Activated naive CD4-positive, alpha-beta T cell treated with anti-CD3 and anti-CD28 coated beads, Interleukin-2, amount 50 U/mL, for 24 hours (primary cell): ENCODE measurements at regions not wholly inside any gene's neighbourhood (a gene's known extent, or its start where the extent isn't known, plus 50 kb on each side); places are given as distances from the start of the nearest gene placed in this dataset.

ENCODE experiments used
- H3K27ac Mint-ChIP-seq: one replicate; pipeline ENCODE4 v1.8.0; 2021; ENCODE audit warnings: mild to moderate bottlenecking, mixed read lengths
- H3K27me3 Mint-ChIP-seq: one replicate; pipeline ENCODE4 v1.8.0; 2021; ENCODE audit warnings: mixed read lengths
- H3K36me3 Mint-ChIP-seq: one replicate; pipeline ENCODE4 v1.8.0; 2021; ENCODE audit warnings: mixed read lengths
- H3K4me1 Mint-ChIP-seq: one replicate; pipeline ENCODE4 v1.8.0; 2021; ENCODE audit warnings: mixed read lengths
- H3K4me3 Mint-ChIP-seq: one replicate; pipeline ENCODE4 v1.8.0; 2021; ENCODE audit warnings: mild to moderate bottlenecking, mixed read lengths
- H3K9me3 Mint-ChIP-seq: one replicate; pipeline ENCODE4 v1.8.0; 2021; ENCODE audit warnings: mixed read lengths

DNA sequence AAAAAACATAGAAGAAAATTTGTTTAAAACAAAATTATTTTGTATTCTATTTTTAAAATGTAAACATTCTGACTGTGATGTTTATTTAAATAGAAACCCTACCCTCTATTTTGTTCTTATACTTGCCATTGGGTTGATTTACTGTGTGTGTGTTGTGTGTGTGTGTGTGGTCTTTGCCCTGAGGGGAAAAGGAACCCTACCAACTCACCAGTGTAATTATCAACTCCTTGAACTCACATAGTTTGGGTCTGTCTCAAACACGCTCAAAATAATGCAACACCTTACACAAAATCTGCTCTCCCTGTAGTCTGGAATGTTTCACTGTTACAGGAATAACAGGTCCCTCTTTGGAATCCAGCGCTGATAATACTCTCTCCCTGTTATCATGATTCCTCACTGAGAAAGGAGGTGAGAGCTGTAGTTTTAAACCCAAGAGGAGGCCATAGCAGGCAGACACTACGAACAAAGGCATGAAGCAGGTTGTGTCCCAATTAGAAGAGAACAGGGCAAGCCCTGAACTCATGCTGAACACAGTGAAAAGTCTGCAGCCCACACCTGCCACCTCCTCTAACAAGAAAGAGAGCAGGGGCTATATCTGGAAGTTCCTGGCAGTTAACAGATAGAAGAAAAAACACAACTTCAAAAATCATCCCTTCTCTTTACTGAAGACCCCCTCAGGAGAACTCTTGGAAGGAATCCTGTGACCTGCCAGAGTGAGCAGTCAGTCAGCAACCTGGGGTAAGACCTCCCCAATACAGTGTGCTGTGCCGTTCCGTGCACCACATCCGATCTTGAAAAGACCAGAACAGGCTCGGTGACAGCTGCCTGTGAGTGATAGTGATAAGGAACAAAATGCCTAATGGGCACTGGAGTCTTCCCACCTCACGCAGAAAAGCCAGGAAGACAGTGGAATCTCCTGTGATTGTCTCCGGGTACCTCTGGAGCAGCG, 608.1 kb upstream of the ADAMTS16 start:
- no peak overlapping the region for H3K27ac Mint-ChIP-seq
- H3K27me3 Mint-ChIP-seq, result no peaks in the 10 kb centered on the region
- no peaks in the 10 kb centered on the region for H3K36me3 Mint-ChIP-seq
- H3K4me3 Mint-ChIP-seq, result no peak overlapping the region
- no peaks in the 10 kb centered on the region for H3K4me1 Mint-ChIP-seq
- H3K9me3 Mint-ChIP-seq, result no peaks in the 10 kb centered on the region

DNA sequence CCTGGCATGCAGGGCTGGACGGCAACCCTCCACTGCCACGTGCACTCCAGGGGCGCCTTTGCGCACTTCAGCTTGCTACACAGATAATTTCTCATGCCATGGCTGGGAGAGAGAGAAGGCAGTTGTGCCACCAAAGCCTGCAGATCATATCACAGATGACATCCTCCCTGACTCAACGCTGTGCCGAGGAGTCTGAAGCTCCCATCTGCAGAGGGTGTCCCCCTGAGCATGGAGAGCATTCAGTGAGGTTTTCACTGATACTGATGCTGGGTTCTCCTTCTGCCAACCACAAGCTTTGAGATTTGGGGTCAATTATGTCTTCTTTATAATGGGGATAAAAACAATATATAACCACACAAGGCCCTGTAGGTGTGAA, 607.4 kb upstream of the ADAMTS16 start:
- Mint-ChIP-seq H3K9me3 (no peaks in the 10 kb centered on the region), H3K36me3 (no peaks in the 10 kb centered on the region), H3K4me1 (no peaks in the 10 kb centered on the region), H3K27me3 (no peaks in the 10 kb centered on the region), H3K27ac (no peak overlapping the region), H3K4me3 (no peak overlapping the region)

DNA sequence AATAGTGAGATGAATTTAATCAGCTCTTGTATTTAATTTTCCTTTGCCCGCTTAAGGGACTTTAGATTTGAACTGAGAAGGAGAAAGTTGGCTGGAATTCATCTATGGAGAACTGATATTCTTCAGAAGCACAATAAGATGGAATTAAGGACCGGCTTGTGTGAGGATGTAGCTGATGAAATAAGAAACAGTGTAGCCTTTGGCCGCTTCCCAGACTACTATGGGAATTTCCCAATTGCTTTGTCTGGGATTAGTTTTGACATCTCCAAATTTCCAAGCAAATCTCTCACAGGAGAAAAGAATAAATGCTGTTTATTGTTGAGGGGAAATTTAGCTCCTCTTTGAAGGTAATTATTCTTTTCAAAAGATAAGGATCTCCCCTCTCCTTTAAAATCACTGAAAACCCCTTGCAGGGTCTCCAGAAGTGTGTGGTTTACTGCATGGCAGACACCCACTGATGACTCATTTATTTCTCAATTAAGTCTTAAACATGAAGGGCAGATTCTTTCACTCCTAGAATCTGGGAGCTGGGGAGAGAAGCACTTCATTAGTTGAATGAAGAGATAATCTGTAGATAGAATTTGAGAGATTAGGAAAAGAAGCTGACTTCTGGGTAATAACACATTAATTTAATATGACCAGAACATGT, 606.5 kb upstream of the ADAMTS16 start:
- H3K9me3 Mint-ChIP-seq, result no peaks in the 10 kb centered on the region
- no peaks in the 10 kb centered on the region for H3K27me3 Mint-ChIP-seq
- no peaks in the 10 kb centered on the region for H3K36me3 Mint-ChIP-seq
- H3K27ac Mint-ChIP-seq, result no peak overlapping the region
- no peaks in the 10 kb centered on the region for H3K4me1 Mint-ChIP-seq
- H3K4me3 Mint-ChIP-seq, result no peak overlapping the region

DNA sequence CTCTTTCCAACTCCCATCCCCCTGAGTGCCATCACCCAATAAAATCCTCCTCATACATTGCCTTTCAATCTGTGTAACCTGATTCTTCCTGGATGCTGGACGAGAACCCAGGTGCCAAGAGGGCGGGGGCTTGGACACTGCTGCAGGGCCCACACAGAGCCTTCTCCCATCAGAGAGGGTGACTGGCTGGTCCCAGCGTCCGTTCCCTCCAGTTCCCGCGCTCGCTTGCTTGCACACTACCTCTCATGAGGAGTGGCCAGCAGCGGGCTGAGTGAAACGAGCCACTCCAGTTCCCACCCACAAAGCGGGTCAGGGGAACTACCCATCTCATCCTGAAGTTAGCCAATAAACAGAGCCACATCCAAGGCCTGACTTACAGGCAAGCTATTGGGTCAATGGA, 602.6 kb upstream of the ADAMTS16 start:
- Mint-ChIP-seq H3K9me3 (no peaks in the 10 kb centered on the region), H3K4me1 (no peaks in the 10 kb centered on the region), H3K36me3 (no peaks in the 10 kb centered on the region), H3K27me3 (no peaks in the 10 kb centered on the region), H3K27ac (no peak overlapping the region), H3K4me3 (no peak overlapping the region)

DNA sequence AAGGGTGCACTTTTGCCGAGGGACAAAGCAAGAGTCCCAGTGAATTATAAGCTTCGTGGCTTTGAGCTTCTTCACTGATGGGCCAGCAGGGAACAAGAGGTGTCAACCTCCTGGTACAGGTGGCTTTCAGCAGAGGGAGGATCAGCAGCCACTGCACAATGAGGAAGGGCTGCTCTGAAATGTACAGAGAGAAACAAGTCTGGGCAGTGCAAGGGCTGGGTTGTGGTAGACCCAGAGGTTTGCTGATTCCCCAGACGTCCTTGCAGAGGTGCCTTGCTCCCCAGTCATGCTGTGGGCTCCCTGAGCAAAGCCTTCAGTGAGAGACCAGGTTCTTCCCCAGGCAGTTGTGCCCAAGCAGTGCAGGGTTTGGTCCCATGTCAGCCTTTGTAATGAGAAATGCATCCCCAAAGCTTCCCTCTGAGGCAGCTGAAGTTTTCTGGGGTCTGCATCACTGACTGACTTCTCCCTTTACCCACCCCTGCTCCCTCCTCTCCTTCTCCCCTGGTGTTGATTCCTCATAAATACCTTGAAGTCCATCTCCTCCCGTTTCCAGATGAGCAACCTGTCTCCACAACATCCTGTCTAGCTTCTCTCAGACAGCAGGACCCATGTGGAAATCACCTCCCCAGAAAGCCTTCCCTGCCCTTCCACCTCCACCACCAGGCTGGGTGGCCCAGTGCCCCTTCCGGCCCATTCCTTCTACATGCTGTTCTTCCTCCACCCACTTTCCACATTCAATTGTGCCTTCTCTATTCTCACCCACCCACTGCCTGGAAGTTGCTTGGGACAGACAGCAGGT, 599.6 kb upstream of the ADAMTS16 start:
- Mint-ChIP-seq H3K9me3 (no peaks in the 10 kb centered on the region), H3K4me3 (no peak overlapping the region), H3K27ac (no peak overlapping the region), H3K4me1 (no peaks in the 10 kb centered on the region), H3K27me3 (no peaks in the 10 kb centered on the region), H3K36me3 (no peaks in the 10 kb centered on the region)

DNA sequence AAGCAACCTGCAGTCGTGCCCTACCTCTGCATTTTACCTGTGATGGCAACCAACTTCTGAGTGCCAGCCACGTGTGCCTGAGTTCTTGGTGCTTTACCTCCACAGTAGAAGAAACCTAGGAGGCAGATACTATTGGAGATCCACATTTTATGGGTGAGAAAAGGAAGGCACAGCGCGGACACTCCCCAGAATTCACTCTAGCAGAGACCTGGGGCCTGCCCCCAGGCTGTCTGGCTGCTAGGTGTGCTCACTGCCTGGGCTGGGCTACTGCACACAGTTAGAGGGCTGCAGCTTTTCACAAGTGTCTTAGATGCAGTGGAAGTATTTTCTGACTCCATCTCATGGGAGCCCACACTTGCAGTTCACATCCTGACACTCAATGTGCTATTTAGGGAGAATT, 598.8 kb upstream of the ADAMTS16 start:
- no peak overlapping the region for H3K4me3 Mint-ChIP-seq
- H3K36me3 Mint-ChIP-seq, result no peaks in the 10 kb centered on the region
- H3K9me3 Mint-ChIP-seq, result no peaks in the 10 kb centered on the region
- H3K27me3 Mint-ChIP-seq, result no peaks in the 10 kb centered on the region
- no peaks in the 10 kb centered on the region for H3K4me1 Mint-ChIP-seq
- H3K27ac Mint-ChIP-seq, result no peak overlapping the region

DNA sequence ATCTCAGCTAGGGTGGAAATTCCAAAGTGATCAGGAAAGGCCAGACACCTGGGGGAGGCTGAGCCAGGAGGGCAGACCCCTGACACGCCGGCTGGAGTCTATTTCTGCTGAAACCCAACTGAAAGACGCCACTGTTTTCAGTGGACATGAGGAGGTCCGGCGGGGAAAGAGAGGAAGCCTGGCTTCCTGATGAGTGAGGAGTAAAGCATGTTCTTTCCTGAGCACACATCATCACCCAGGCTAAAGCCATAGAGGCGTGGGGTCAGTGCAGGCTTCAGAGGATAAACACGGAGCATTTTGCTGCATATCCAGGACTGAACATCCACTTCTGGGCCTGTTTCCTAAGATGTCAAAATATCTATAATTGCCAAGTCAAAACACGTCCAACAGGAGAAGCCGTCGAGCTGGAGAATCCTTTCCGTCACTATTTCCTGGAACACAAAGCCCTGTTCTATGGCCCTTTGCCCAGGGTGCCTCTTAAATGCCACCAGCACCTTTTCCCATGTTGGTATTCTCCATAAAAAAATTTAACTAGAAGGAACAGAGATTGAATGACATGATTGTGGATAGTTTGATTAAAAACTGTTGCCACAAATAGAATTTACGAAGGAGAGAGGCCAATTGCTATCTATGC, 597.9 kb upstream of the ADAMTS16 start:
- Mint-ChIP-seq H3K27ac (no peak overlapping the region), H3K4me1 (no peaks in the 10 kb centered on the region), H3K27me3 (no peaks in the 10 kb centered on the region), H3K36me3 (no peaks in the 10 kb centered on the region), H3K4me3 (no peak overlapping the region), H3K9me3 (no peaks in the 10 kb centered on the region)

DNA sequence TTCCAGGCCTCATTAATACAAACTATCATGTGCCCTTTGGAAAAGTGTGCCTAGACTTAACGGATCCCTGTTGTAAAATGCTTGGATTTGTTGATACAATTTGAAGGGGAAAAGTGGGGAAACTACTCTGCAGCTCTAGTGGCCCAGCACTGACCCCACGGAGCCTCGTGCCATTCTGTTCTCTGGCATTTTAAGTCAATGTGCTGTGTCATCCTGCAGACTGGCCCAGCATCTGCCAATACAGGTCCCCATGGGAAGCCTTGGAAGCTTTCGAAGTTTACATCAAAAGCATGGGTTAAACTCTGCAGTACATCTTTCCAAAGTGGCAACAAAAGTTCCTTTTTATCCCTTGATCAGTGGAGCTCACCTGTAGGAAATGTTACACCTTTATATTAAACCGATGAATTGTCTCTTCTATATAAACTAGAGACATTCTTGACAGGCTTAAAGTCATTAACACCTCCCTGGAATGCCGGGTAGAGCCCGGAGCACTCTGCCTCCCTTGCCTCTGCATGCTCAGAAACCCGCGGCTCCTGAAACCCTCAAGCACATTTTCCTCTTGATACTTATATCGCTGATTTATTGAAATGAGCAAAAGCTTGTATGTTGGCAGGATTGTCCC, 596.0 kb upstream of the ADAMTS16 start:
- H3K9me3 Mint-ChIP-seq, result no peaks in the 10 kb centered on the region
- H3K36me3 Mint-ChIP-seq, result no peaks in the 10 kb centered on the region
- no peaks in the 10 kb centered on the region for H3K4me1 Mint-ChIP-seq
- H3K27ac Mint-ChIP-seq, result no peak overlapping the region
- H3K27me3 Mint-ChIP-seq, result no peaks in the 10 kb centered on the region
- no peak overlapping the region for H3K4me3 Mint-ChIP-seq

DNA sequence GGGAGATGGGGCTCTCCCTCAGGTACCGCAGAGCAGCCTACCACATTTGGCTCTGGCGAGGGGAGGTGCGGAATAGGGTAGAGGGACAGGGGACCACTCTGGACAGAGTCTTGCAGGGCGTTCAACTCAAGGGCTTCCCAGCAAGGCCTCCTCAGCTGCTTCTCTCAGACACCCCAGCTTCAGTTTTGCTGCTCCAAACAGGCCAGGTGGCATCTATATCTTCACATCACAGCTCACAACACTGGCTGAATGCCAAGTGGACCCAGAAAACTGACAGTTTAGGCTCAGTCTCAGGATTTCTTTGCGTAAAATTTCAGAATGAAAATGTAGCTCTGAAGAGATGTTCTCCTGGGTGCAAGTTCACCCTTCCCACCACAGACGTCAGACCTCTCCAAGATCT, 592.6 kb upstream of the ADAMTS16 start:
- Mint-ChIP-seq H3K27me3 (no peaks in the 10 kb centered on the region), H3K36me3 (no peaks in the 10 kb centered on the region), H3K4me3 (no peak overlapping the region), H3K27ac (no peak overlapping the region), H3K9me3 (no peaks in the 10 kb centered on the region), H3K4me1 (no peaks in the 10 kb centered on the region)

DNA sequence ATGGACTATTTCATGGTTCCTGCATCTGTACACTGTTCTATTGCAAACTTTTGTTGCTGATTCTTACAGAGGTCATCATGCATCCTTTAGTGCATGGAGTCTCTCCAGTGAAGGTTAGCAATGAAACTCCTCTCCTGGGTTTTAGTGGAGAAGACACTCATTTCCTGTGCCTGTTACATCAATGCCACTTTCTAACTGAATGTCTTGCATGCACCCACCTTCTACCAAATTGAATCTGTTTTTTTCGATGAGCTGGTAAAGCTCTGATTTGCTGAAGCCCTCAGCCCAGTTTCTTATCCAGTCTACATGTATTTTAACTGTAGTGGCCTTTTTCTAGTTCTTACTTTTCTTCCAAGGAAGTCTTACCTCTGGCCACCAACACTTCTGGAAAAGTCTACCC, 591.8 kb upstream of the ADAMTS16 start:
- H3K36me3 Mint-ChIP-seq, result no peaks in the 10 kb centered on the region
- H3K9me3 Mint-ChIP-seq, result no peaks in the 10 kb centered on the region
- no peaks in the 10 kb centered on the region for H3K27me3 Mint-ChIP-seq
- no peaks in the 10 kb centered on the region for H3K4me1 Mint-ChIP-seq
- H3K27ac Mint-ChIP-seq, result no peak overlapping the region
- no peak overlapping the region for H3K4me3 Mint-ChIP-seq

DNA sequence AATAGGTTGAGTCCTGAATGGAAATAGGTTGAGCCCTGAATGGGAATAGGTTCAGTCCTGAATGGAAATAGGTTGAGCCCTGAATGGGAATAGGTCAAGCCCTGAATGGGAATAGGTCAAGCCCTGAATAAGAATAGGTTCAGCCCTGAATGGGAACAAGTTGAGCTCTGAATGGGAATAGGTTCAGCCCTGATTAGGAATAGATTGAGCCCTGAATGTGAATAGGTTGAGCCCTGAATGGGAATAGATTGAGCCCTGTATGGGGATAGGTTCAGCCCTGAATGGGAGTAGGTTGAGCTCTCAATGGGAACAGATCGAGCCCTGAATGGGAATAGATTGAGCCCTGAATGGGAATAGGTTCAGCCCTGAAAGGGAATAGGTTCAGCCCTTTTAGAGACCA, 590.8 kb upstream of the ADAMTS16 start:
- no peak overlapping the region for H3K27ac Mint-ChIP-seq
- no peaks in the 10 kb centered on the region for H3K27me3 Mint-ChIP-seq
- H3K9me3 Mint-ChIP-seq, result no peaks in the 10 kb centered on the region

DNA sequence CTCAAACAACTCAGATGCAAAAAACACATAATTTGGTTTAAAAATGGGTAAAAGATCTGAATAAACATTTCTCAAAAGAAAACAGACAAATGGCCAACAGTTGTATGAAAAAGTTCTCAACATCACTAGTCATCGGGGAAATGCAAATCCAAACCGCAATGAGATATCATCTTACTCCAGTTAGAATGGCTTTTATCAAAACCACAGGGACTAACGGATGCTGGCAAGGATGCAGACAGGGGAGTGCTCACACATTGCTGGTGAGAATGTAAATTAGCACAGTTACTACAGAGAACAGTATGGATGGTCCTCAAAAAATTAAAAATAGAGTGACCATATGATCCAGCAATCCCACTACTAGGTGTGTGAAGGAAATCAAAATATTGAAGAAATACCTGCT, 589.1 kb upstream of the ADAMTS16 start:
- H3K36me3 Mint-ChIP-seq, result no peaks in the 10 kb centered on the region
- no peak overlapping the region for H3K27ac Mint-ChIP-seq
- no peaks in the 10 kb centered on the region for H3K9me3 Mint-ChIP-seq
- H3K4me3 Mint-ChIP-seq, result no peak overlapping the region
- H3K27me3 Mint-ChIP-seq, result no peaks in the 10 kb centered on the region
- no peaks in the 10 kb centered on the region for H3K4me1 Mint-ChIP-seq

More for the DNA sequence above, 590.8 kb upstream of the ADAMTS16 start:
- Mint-ChIP-seq H3K36me3 (no peaks in the 10 kb centered on the region), H3K4me3 (no peak overlapping the region), H3K4me1 (no peaks in the 10 kb centered on the region)

DNA sequence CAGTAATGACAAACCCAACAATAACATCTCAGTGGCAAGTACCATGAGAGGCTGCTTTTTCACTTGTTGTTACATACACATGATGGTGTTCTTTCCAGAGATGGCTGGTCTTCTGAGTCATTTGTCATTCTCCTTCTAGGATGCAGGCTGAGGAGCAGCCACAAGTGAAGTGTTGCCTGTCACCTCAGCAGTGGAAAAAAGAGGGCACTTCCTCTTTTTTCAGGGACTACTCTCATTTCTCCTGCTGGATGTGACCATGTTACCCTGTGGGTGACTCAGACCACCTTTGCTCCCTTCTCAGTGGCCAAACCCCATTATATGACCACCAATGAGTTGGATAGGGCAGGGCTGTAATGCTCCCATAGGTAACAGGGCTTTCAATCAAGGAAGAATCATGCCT, 587.0 kb upstream of the ADAMTS16 start:
- H3K27me3 Mint-ChIP-seq, result no peaks in the 10 kb centered on the region
- H3K4me3 Mint-ChIP-seq, result no peak overlapping the region
- peaks cover 5% of the 10 kb centered on the region for H3K9me3 Mint-ChIP-seq
- H3K4me1 Mint-ChIP-seq, result no peaks in the 10 kb centered on the region
- H3K36me3 Mint-ChIP-seq, result no peaks in the 10 kb centered on the region
- H3K27ac Mint-ChIP-seq, result no peak overlapping the region

DNA sequence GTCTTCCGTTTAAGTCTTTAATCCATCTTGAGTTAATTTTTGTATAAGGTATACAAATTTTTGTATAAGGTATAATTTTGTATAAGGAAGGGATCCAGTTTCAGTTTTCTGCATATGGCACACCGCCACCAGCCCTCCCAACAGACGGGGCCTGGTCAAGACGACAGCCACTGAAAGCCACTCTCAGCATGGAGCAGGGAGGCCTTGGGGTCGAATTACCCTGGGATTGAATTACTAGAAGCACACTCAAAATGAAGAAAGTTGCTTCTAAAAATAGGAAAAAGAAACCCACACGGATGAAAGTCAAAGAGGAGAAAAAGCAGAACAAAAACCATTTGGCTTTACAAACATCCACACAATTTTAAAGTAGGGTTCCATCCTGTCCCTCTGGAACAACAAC, 586.2 kb upstream of the ADAMTS16 start:
- Mint-ChIP-seq H3K4me1 (no peaks in the 10 kb centered on the region), H3K36me3 (no peaks in the 10 kb centered on the region), H3K27ac (no peak overlapping the region), H3K4me3 (no peak overlapping the region), H3K9me3 (peaks cover 8% of the 10 kb centered on the region), H3K27me3 (no peaks in the 10 kb centered on the region)

DNA sequence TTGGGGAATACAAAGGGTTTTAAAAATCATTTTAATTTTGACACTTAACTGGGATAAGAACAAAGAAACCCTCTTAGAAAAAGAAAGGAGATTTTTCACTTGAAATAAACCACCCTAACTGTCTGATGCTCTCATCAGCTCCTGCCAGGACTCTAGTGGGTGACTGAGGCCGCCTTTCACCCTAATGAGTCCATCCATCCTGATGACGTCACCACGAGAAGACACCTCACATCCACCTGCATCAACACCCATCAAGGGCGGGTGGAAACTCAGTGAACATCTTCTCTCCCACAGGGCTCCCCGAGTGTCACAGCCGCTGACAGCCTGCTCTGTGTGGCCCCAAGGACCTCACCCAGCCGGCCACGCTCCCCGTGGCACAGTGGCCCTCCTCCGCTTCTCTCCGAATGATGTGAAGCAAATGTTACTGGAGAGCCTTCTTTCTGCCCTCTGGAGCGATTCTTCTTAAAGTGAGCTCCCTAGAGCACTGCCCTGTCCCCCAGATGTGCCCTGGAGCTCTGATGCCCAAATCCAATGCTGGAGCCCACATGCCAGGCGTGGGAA, 584.3 kb upstream of the ADAMTS16 start:
- Mint-ChIP-seq H3K36me3 (no peaks in the 10 kb centered on the region), H3K27ac (no peak overlapping the region), H3K9me3 (peaks cover 21% of the 10 kb centered on the region), H3K27me3 (no peaks in the 10 kb centered on the region), H3K4me1 (no peaks in the 10 kb centered on the region), H3K4me3 (no peak overlapping the region)
